Activated CD4-positive, alpha-beta T cell treated with anti-CD3 and anti-CD28 coated beads for 36 hours (primary cell): ENCODE measurements at regions not wholly inside any gene's neighbourhood (a gene's known extent, or its start where the extent isn't known, plus 50 kb on each side); places are given as distances from the start of the nearest gene placed in this dataset.

Experiments
- ATAC-seq: fragments of 200-7000 bp; cut with Tn5 transposase; one replicate; pipeline ENCODE4 v1.10.0; 2021; ENCODE audit warnings: mild to moderate bottlenecking, moderate library complexity
- CTCF ChIA-PET: fragments of 350-600 bp; sonication (Branson Sonifier 250); formaldehyde crosslinking; loops from one replicate; lab custom pipeline; 2021; ENCODE audit warnings: antibody characterized with exemption; lab: Charles Lee
- POLR2A ChIA-PET: fragments of 350-600 bp; sonication (Branson Sonifier 250); formaldehyde crosslinking; loops from one replicate; lab custom pipeline; 2021; ENCODE audit warnings: antibody characterized with exemption, inconsistent platforms; lab: Charles Lee
- DNase-seq: peaks from one replicate; pipeline ENCODE4 v3.0.0-alpha.2; 2020
- H3K27ac Mint-ChIP-seq: one replicate; pipeline ENCODE4 v1.8.0; 2021; ENCODE audit warnings: mixed read lengths
- H3K27me3 Mint-ChIP-seq: one replicate; pipeline ENCODE4 v1.8.0; 2021; ENCODE audit warnings: mixed read lengths
- H3K36me3 Mint-ChIP-seq: one replicate; pipeline ENCODE4 v1.8.0; 2021; ENCODE audit warnings: low read depth, mixed read lengths
- H3K4me1 Mint-ChIP-seq: one replicate; pipeline ENCODE4 v1.8.0; 2021; ENCODE audit warnings: mixed read lengths
- H3K4me3 Mint-ChIP-seq: one replicate; pipeline ENCODE4 v1.8.0; 2021; ENCODE audit warnings: mild to moderate bottlenecking, moderate library complexity, mixed read lengths
- H3K9me3 Mint-ChIP-seq: one replicate; pipeline ENCODE4 v1.8.0; 2021; ENCODE audit warnings: low read depth, mixed read lengths
- intact Hi-C, 2 experiments: fragments of 100-400 bp; cut with DNase I in 1 of 2; cut with micrococcal nuclease in 1 of 2; formaldehyde crosslinking; loops; one replicate each; pipeline versions ENCODE4 v1.14.2 to v1.15.1; 2022 to 2024; cut with DNase I, micrococcal nuclease

DNA sequence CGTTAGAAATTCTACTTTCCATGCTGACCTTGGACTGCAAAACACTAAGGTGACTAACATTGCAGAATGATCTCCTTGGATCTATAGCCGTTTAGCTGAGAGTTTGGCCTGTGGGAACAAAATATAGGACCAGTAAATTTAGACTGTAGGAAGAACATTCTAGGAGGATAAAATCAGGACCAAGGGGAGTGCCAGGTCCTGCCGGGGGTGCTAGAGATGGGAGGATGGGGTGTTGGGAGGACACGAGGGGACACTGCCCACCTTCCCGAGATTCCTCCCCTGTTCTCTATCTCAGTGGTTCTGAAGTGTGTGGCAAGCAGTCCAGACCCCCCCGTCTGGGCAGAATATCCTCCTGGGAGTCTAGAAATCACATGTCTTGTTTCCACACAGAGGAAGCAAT is 445.2 kb downstream of the ZSWIM6 start:
- DNase-seq, result no peak
- intact Hi-C loops, result no loop called here
- no peaks in the 10 kb centered on the region for H3K36me3 Mint-ChIP-seq
- peaks cover 8% of the 10 kb centered on the region for H3K27me3 Mint-ChIP-seq
- no peak overlapping the region for H3K4me3 Mint-ChIP-seq
- no peaks in the 10 kb centered on the region for H3K9me3 Mint-ChIP-seq
- POLR2A ChIA-PET, result no interaction called here
- no peak for ATAC-seq
- CTCF ChIA-PET, result no interaction called here
- no peaks in the 10 kb centered on the region for H3K4me1 Mint-ChIP-seq
- H3K27ac Mint-ChIP-seq, result no peak overlapping the region

DNA sequence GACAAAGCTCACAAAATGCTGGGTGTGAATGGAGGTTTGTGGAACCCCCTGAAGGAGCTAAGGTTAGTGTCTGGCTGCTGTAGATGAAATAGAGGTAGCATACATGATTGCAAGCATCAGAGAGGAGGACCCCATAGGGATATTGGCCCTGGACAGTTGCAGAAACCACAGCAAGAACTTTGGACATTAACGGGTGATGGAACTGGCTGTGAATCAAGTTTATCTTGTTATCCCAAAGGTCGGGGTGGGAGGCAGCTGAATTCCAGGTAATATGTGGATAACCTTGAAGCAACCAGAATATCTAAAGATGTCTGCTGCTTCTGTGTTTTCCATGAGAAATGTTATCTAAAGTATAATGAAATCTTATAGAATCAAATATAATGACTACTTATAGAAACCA is 447.7 kb downstream of the ZSWIM6 start:
- ChIA-PET CTCF (no interaction called here), POLR2A (no interaction called here)
- H3K4me3 Mint-ChIP-seq, result no peak overlapping the region
- no peaks in the 10 kb centered on the region for H3K9me3 Mint-ChIP-seq
- DNase-seq, result no peak
- intact Hi-C loops, result no loop called here
- ATAC-seq, result no peak
- no peaks in the 10 kb centered on the region for H3K36me3 Mint-ChIP-seq
- no peak overlapping the region for H3K27ac Mint-ChIP-seq
- H3K4me1 Mint-ChIP-seq, result no peaks in the 10 kb centered on the region
- H3K27me3 Mint-ChIP-seq, result peaks cover 6% of the 10 kb centered on the region

DNA sequence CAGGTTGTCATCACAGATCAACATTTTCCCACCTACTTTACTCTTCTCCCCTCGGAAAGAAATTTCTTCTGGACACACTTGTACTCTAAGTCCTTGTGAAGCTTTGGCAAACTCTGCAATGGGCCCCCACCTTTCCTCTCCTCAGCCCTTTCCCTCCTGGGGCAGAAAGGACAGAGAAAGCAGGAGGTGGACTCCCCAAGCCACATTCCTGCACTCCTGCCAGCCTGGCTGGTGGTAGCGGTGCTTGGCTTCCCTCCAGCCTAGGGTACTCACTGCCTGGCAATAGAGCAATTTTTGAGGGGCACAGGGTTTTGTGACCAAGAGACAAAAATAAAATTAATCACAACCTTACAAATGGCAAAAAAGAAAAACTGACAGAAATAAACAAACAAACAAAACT is 451.4 kb downstream of the ZSWIM6 start:
- peaks cover 4% of the 10 kb centered on the region for H3K27me3 Mint-ChIP-seq
- H3K4me1 Mint-ChIP-seq, result no peaks in the 10 kb centered on the region
- H3K36me3 Mint-ChIP-seq, result no peaks in the 10 kb centered on the region
- H3K4me3 Mint-ChIP-seq, result no peak overlapping the region
- no peaks in the 10 kb centered on the region for H3K9me3 Mint-ChIP-seq
- no peak overlapping the region for H3K27ac Mint-ChIP-seq
- DNase-seq (no peak), ATAC-seq (no peak)
- ChIA-PET POLR2A (no interaction called here), CTCF (no interaction called here)
- intact Hi-C loops, result no loop called here

- H3K27ac Mint-ChIP-seq, result no peak overlapping the region
- H3K4me1 Mint-ChIP-seq, result no peaks in the 10 kb centered on the region
- H3K27me3 Mint-ChIP-seq, result peaks cover 3% of the 10 kb centered on the region
- intact Hi-C loops, result no loop called here
- H3K9me3 Mint-ChIP-seq, result no peaks in the 10 kb centered on the region
- H3K4me3 Mint-ChIP-seq, result no peak overlapping the region
- no peak for ATAC-seq
- ChIA-PET CTCF (no interaction called here), POLR2A (no interaction called here)
- DNase-seq, result no peak
- no peaks in the 10 kb centered on the region for H3K36me3 Mint-ChIP-seq
These were observed 452.3 kb downstream of the ZSWIM6 start for GRCh38 chr5:61784341-61784740.

GRCh38 chr5:61788548-61788947 is 456.5 kb downstream of the ZSWIM6 start:
- Mint-ChIP-seq H3K27me3 (peaks cover 3% of the 10 kb centered on the region), H3K9me3 (no peaks in the 10 kb centered on the region), H3K4me1 (no peaks in the 10 kb centered on the region), H3K4me3 (no peak overlapping the region), H3K27ac (no peak overlapping the region), H3K36me3 (no peaks in the 10 kb centered on the region)
- ChIA-PET POLR2A (no interaction called here), CTCF (no interaction called here)
- intact Hi-C loops, result no loop called here
- no peak for DNase-seq
- no peak for ATAC-seq

- Mint-ChIP-seq H3K27ac (no peak overlapping the region), H3K4me3 (no peak overlapping the region), H3K27me3 (peaks cover 3% of the 10 kb centered on the region), H3K36me3 (no peaks in the 10 kb centered on the region), H3K4me1 (no peaks in the 10 kb centered on the region), H3K9me3 (no peaks in the 10 kb centered on the region)
- no peak for DNase-seq
- CTCF ChIA-PET, result no interaction called here
- POLR2A ChIA-PET, result no interaction called here
- intact Hi-C loops, result no loop called here
- no peak for ATAC-seq
These were observed 457.9 kb downstream of the ZSWIM6 start for GRCh38 chr5:61790007-61790406.

DNA sequence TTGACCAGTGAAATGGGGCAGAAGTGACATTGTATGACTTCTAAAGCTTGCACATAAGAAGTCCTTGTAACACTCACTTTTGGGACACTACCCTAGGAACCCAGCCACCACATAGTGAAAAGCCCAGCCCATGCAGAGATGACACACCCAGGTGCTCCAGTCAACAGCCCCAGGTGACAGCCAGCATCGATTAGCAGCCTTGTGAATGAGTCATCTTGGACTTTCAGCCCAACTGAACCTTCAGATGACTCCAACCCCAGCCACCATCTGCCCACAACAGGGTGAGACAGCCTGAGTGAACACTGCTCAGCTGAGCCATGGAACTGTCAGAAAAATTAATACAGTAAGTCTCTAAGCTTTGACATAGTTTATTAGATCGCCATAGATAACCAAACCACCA is 458.6 kb downstream of the ZSWIM6 start:
- Mint-ChIP-seq H3K9me3 (no peaks in the 10 kb centered on the region), H3K4me1 (no peaks in the 10 kb centered on the region), H3K27me3 (no peaks in the 10 kb centered on the region), H3K27ac (no peak overlapping the region), H3K4me3 (no peak overlapping the region), H3K36me3 (no peaks in the 10 kb centered on the region)
- DNase-seq (peak; percentile 27), ATAC-seq (peak; percentile 72)
- intact Hi-C loops, result no loop called here
- ChIA-PET POLR2A (no interaction called here), CTCF (no interaction called here)

DNA sequence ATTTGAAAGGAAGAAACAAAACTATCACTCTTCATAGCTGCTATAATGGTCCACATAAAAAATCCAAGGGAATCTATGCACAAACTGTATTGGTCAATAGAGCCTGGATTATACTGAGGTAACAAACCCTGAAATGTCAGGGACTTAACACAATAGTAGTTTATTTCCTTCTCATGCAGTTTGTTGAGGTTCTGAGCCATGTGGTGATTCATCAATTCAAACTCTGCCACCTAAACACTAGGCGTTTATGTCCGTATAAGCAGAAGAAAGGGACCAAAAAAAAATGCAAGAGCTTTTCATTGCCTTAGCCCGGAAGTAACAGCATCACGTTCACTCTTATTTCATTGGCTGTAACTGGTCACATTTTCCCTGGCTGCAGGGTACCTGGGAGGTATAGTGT is 464.7 kb downstream of the ZSWIM6 start:
- intact Hi-C loops, result no loop called here
- Mint-ChIP-seq H3K27ac (no peak overlapping the region), H3K27me3 (peaks cover 3% of the 10 kb centered on the region), H3K36me3 (no peaks in the 10 kb centered on the region), H3K4me1 (no peaks in the 10 kb centered on the region), H3K4me3 (no peak overlapping the region), H3K9me3 (no peaks in the 10 kb centered on the region)
- CTCF ChIA-PET, result no interaction called here
- ATAC-seq, result no peak
- POLR2A ChIA-PET, result no interaction called here
- DNase-seq, result no peak

DNA sequence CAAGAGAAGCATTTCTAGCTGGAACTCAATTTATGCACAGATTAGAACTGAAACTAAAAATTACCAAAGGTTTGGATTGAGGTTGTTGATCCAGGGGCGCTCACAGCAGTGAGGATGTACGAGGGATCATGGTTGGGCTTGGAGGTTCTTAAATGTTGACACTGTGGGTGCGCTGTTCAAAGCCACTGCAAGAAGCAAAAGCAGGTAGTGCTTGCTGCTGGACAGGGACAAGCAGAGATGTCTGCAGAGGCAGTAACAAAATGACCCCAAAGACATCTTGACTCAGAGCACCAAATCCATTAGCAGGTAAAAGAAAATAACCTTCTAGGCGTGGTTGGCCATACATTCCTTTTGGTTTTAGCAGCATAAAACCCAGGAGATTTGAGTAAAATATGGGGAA is 468.4 kb downstream of the ZSWIM6 start:
- Mint-ChIP-seq H3K4me3 (no peak overlapping the region), H3K27ac (no peak overlapping the region), H3K4me1 (no peaks in the 10 kb centered on the region), H3K9me3 (no peaks in the 10 kb centered on the region), H3K36me3 (no peaks in the 10 kb centered on the region), H3K27me3 (peaks cover 3% of the 10 kb centered on the region)
- intact Hi-C loops, result no loop called here
- CTCF ChIA-PET, result no interaction called here
- no peak for ATAC-seq
- POLR2A ChIA-PET, result no interaction called here
- no peak for DNase-seq

DNA sequence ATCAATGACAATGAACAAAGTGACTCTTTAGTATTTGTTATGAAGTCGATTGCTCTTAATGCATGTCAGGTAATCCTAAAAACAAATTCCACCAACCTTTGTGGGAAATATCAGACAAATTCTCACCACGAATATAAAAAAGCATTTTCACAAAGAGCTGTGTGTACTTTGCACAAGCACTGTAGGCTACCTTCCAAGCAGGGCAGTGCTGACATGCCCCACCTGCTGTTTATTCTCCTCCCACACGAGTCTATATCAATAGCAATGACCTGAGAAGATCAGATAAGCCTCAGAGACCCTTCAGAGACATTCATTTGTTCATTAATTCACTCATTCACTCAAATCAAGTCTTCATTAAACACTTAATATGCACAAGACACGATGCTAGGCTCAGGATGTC is 469.1 kb downstream of the ZSWIM6 start:
- H3K4me3 Mint-ChIP-seq, result no peak overlapping the region
- CTCF ChIA-PET, result no interaction called here
- no peak for ATAC-seq
- H3K9me3 Mint-ChIP-seq, result no peaks in the 10 kb centered on the region
- POLR2A ChIA-PET, result no interaction called here
- peaks cover 3% of the 10 kb centered on the region for H3K27me3 Mint-ChIP-seq
- H3K27ac Mint-ChIP-seq, result no peak overlapping the region
- intact Hi-C loops, result no loop called here
- no peak for DNase-seq
- no peaks in the 10 kb centered on the region for H3K4me1 Mint-ChIP-seq
- no peaks in the 10 kb centered on the region for H3K36me3 Mint-ChIP-seq

GRCh38 chr5:61802456-61802855 is 470.4 kb downstream of the ZSWIM6 start:
- DNase-seq (no peak), ATAC-seq (no peak)
- no peaks in the 10 kb centered on the region for H3K36me3 Mint-ChIP-seq
- no peaks in the 10 kb centered on the region for H3K9me3 Mint-ChIP-seq
- no peaks in the 10 kb centered on the region for H3K4me1 Mint-ChIP-seq
- no peak overlapping the region for H3K4me3 Mint-ChIP-seq
- H3K27me3 Mint-ChIP-seq, result no peaks in the 10 kb centered on the region
- no peak overlapping the region for H3K27ac Mint-ChIP-seq
- ChIA-PET POLR2A (no interaction called here), CTCF (no interaction called here)
- intact Hi-C loops, result no loop called here

- ATAC-seq (no peak), DNase-seq (no peak)
- H3K27ac Mint-ChIP-seq, result no peak overlapping the region
- CTCF ChIA-PET, result no interaction called here
- no peaks in the 10 kb centered on the region for H3K27me3 Mint-ChIP-seq
- H3K4me1 Mint-ChIP-seq, result no peaks in the 10 kb centered on the region
- intact Hi-C loops, result no loop called here
- H3K36me3 Mint-ChIP-seq, result no peaks in the 10 kb centered on the region
- POLR2A ChIA-PET, result no interaction called here
- H3K9me3 Mint-ChIP-seq, result no peaks in the 10 kb centered on the region
- H3K4me3 Mint-ChIP-seq, result no peak overlapping the region
These were observed 473.0 kb downstream of the ZSWIM6 start for GRCh38 chr5:61805101-61805500.

DNA sequence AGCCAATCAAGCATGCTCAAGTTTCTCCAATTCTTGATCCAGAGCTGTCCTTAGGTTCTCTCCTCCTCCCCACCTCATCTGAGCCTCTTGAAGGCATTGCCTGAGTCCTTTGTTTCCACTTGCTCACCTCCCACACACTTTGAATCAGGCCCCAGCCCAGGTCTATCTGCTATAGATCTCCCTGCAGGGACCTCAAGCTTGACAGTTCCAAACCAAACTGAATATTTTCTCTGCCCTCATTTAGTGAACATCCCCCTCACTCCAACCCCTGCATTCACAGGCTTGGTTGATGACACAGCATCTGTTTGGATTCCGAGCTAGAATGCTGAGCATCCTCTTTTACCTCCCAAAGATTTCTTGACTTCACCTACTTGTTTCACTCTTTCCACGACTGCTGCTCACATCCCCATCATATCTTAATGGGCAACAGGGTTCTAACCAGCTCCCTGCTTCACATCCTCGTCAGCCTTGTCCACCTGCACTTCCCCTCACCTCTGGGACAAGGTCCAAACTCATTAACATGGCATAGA is 474.5 kb downstream of the ZSWIM6 start:
- no peak for DNase-seq
- ATAC-seq, result no peak
- intact Hi-C loops, result no loop called here
- H3K27me3 Mint-ChIP-seq, result peaks cover 6% of the 10 kb centered on the region
- H3K36me3 Mint-ChIP-seq, result no peaks in the 10 kb centered on the region
- H3K4me1 Mint-ChIP-seq, result no peaks in the 10 kb centered on the region
- no peaks in the 10 kb centered on the region for H3K9me3 Mint-ChIP-seq
- no peak overlapping the region for H3K4me3 Mint-ChIP-seq
- POLR2A ChIA-PET, result no interaction called here
- CTCF ChIA-PET, result no interaction called here
- H3K27ac Mint-ChIP-seq, result no peak overlapping the region
